Right cardiac atrium (tissue), 5 donors: ENCODE measurements at regions not wholly inside any gene's neighbourhood (a gene's known extent, or its start where the extent isn't known, plus 50 kb on each side); places are given as distances from the start of the nearest gene placed in this dataset.

Experiments
- ATAC-seq, 2 donors: fragments of 200-7000 bp; cut with Tn5 transposase; one replicate each; pipeline versions ENCODE4 v1.8.0 to v1.9.1; 2020; ENCODE audit warnings: moderate library complexity in 2 of 2, mild to moderate bottlenecking in 1 of 2
- DNase-seq, 3 donors: peaks; one replicate each; pipeline ENCODE4 v3.0.0-alpha.2; 2020
- H3K27ac ChIP-seq: one replicate; pipeline ENCODE4 v1.5.1; 2013; ENCODE audit warnings: mild to moderate bottlenecking, low read length, control low read depth, moderate library complexity
- H3K27me3 ChIP-seq: one replicate; pipeline ENCODE4 v1.6.1; 2013; ENCODE audit not compliant: control insufficient read depth, insufficient read depth
- H3K4me1 ChIP-seq: one replicate; pipeline ENCODE4 v1.6.1; 2013; ENCODE audit warnings: low read length; ENCODE audit not compliant: control insufficient read depth, insufficient read depth
- H3K4me3 ChIP-seq: one replicate; pipeline ENCODE4 v1.5.1; 2013; ENCODE audit warnings: low read length, control low read depth
- H3K9me3 ChIP-seq: one replicate; pipeline ENCODE4 v1.6.1; 2013; ENCODE audit warnings: low read length; ENCODE audit not compliant: control insufficient read depth
- WGBS: extraction: QIAGEN DNeasy Blood & Tissue Kit; methylation state at CpG from one replicate; pipeline ENCODE4 v1.1.7; 2013; 5-methylcytosine and 5-hydroxymethylcytosine counted together
- intact Hi-C, 4 donors: fragments of 100-400 bp; cut with DNase I; formaldehyde crosslinking; loops; one replicate each; pipeline versions ENCODE4 v1.11.0 to v1.14.0; 2022 to 2023
- donor health status: healthy with polysubstance abuse.
- donor health status: DM: no; HTN: yes; CAD: no.
- donor health status: DM: no; HTN: no; CAD: no.
- donor health status: DM: no; HTN: yes; CAD: no; lungs with severe emphysema.
- donor health status: DM: yes; HTN: yes; CAD: no.

DNA sequence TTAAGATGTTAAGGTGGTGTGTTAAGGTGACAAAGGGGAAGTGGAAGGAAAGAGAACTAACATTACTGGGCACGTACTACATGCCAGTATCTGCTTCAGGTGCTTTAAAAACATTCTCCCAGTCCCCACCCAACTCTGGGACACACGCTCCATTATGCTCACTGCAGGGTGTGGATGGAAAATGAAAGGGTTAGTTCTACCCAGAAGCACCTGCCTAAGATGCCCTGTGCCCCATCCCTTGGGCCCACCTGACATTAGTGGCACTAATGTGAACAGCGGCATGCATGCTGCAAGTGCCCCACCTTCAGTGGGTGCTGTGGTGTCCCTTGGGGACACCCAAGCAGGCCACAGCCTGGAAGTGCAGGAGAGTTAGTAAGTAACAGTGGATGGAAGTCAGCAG, 82.9 kb upstream of the CXADR start:
- Histone ChIP-seq H3K27me3 (no peaks in the 10 kb centered on the region), H3K4me3 (no peak overlapping the region), H3K4me1 (no peaks in the 10 kb centered on the region), H3K9me3 (no peaks in the 10 kb centered on the region), H3K27ac (no peak overlapping the region)
- ATAC-seq: no peak
- 88% methylated on average over 3 of the region's 3 CpGs for WGBS
- no peak for DNase-seq
- intact Hi-C loops: no loop called here

DNA sequence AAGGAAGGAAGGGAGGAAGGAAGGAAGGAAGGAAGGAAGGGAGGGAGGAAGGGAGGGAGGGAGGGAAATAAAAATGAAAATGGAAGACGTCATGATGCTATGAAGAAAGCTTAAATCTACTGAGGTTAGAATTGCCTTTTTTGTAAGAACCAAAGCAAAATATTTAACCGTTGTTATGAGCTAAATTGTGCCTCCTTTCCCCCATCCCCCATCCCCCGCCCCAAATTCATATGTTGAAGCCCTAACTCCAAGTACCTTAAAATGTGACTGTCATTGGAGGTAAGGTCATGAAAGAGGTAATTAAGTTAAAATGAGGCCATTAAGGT, 80.1 kb upstream of the CXADR start:
- WGBS: 93% methylated on average over 3 of the region's 3 CpGs
- H3K27ac ChIP-seq: no peak overlapping the region
- intact Hi-C loops: no loop called here

GRCh38 chr21:17433730-17434129, 79.1 kb upstream of the CXADR start:
- intact Hi-C loops: no loop called here
- no peaks in the 10 kb centered on the region for H3K27me3 ChIP-seq
- no peak for DNase-seq
- no peak overlapping the region for H3K27ac ChIP-seq
- H3K4me1 ChIP-seq: no peaks in the 10 kb centered on the region
- ATAC-seq: no peak
- H3K9me3 ChIP-seq: no peaks in the 10 kb centered on the region
- no peak overlapping the region for H3K4me3 ChIP-seq
- WGBS: 44% methylated on average over 2 of the region's 2 CpGs

More for the DNA sequence above, 80.1 kb upstream of the CXADR start:
- no peak overlapping the region for H3K4me3 ChIP-seq
- ATAC-seq: no peak
- H3K9me3 ChIP-seq: no peaks in the 10 kb centered on the region
- no peak for DNase-seq
- no peaks in the 10 kb centered on the region for H3K27me3 ChIP-seq
- H3K4me1 ChIP-seq: no peaks in the 10 kb centered on the region

GRCh38 chr21:17435565-17436543, 77.0 kb upstream of the CXADR start:
- ATAC-seq (no peak), DNase-seq (no peak)
- H3K4me3 ChIP-seq: no peak overlapping the region
- no peaks in the 10 kb centered on the region for H3K4me1 ChIP-seq
- H3K9me3 ChIP-seq: no peaks in the 10 kb centered on the region
- intact Hi-C loops: no loop called here
- 54% methylated on average over 7 of the region's 7 CpGs for WGBS
- H3K27ac ChIP-seq: no peak overlapping the region
- H3K27me3 ChIP-seq: no peaks in the 10 kb centered on the region

GRCh38 chr21:17436626-17437111, 76.2 kb upstream of the CXADR start:
- ATAC-seq (peak; percentile 86 to 91), DNase-seq (no peak)
- no peaks in the 10 kb centered on the region for H3K4me1 ChIP-seq
- no peak overlapping the region for H3K4me3 ChIP-seq
- WGBS: 52% methylated on average over 4 of the region's 4 CpGs
- no peaks in the 10 kb centered on the region for H3K27me3 ChIP-seq
- peak overlapping the region; percentile 43 for H3K27ac ChIP-seq
- H3K9me3 ChIP-seq: no peaks in the 10 kb centered on the region
- intact Hi-C loops: no loop called here

DNA sequence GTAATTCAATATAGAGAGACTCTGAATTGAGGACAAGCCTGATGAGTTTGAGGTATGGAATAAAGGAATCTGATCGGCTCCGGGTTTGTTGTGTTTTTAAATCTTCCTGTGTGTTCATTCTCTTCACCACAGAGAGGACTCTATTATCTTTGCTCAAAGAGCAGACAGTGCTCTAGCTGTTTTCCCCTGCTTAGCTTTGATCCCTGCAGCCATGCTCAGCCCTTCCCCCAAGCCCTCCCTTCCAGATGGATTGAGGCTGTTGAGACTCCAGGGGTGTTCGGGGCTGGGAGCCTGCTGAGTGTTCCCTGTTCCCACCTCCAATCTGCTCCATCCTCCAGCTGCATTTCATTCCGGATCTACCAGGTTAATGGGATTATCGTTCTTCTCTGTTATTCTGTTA, 74.2 kb upstream of the CXADR start:
- ATAC-seq: no peak
- 32% methylated on average over 5 of the region's 5 CpGs for WGBS
- intact Hi-C loops: no loop called here
- Histone ChIP-seq H3K27ac (no peak overlapping the region), H3K27me3 (no peaks in the 10 kb centered on the region), H3K4me1 (no peaks in the 10 kb centered on the region), H3K9me3 (no peaks in the 10 kb centered on the region), H3K4me3 (no peak overlapping the region)
- no peak for DNase-seq

- intact Hi-C loops: no loop called here
- Histone ChIP-seq H3K4me3 (no peak overlapping the region), H3K27me3 (no peaks in the 10 kb centered on the region), H3K9me3 (no peaks in the 10 kb centered on the region), H3K4me1 (no peaks in the 10 kb centered on the region), H3K27ac (no peak overlapping the region)
- no peak for ATAC-seq
- DNase-seq: no peak
- 52% methylated on average over 3 of the region's 3 CpGs for WGBS
Measured at GRCh38 chr21:17440969-17441368, 71.9 kb upstream of the CXADR start.

DNA sequence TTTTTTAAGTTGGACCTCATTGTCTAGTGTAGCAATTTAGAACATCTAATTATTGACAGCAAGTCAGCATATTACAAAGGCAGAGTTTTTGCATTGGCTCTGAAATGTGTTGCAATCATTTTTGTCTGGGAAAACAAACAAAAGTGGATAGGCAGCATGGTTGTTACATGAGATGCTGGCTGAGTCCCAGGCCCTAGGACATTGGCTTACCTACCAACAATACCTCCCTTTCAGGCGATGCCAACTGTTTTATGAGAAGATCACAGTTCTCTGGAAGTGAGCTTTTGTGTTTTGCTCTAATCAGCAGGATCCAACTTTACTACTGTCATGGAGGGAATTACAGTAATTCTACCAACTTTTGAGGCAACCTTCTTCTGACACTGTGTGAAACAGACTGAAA, 71.5 kb upstream of the CXADR start:
- Histone ChIP-seq H3K27me3 (no peaks in the 10 kb centered on the region), H3K4me3 (no peak overlapping the region), H3K4me1 (no peaks in the 10 kb centered on the region), H3K9me3 (no peaks in the 10 kb centered on the region), H3K27ac (no peak overlapping the region)
- ATAC-seq (peak in 1 of 2 donors; percentile 21), DNase-seq (peak in 1 of 3 donors; percentile 72)
- intact Hi-C loops: no loop called here
- 95% methylated on average over 1 of the region's 1 CpG for WGBS

DNA sequence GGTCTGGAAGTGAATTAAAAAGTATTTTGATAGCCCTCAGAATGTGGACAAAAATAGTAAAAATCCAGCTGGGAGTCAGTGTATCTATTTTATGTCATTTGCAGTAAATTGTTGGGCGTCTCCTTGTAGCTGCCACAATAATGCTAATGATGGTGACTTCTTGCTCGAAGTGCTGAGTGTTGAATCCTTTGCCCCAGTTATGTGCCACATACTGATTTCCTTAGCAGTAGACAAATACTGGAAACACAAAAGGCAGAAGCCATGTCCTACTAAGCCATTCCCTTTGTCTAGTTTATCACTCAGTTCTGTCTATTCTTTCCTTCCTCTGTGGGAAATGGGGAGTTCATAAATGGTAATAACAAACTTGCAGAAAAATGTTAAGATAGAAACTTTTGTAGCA, 70.7 kb upstream of the CXADR start:
- DNase-seq: no peak
- intact Hi-C loops: no loop called here

DNA sequence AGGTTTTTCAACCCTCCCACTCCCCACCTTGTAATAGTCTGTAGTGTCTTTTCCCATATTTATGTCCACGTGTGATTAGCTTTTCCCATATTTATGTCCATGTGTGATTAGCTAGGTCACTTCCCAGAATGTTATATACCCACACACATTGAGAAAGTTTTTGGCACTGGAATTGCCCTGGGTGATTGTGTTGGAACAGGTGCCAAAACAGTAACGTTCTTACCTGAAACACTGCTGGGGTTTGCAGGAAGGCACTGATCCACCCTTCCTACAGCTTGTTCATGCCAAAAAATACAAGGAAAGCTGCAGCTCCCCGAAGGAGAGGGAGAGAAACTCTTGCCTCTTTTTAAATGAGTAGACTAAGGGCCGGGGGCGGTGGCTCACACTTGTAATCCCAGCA, 68.0 kb upstream of the CXADR start:
- no peak for DNase-seq
- ATAC-seq: no peak
- no peaks in the 10 kb centered on the region for H3K27me3 ChIP-seq
- WGBS: 78% methylated on average over 5 of the region's 5 CpGs
- no peak overlapping the region for H3K4me3 ChIP-seq
- intact Hi-C loops: no loop called here
- no peak overlapping the region for H3K27ac ChIP-seq
- H3K4me1 ChIP-seq: no peaks in the 10 kb centered on the region
- H3K9me3 ChIP-seq: no peaks in the 10 kb centered on the region

More for the DNA sequence above, 70.7 kb upstream of the CXADR start:
- H3K27ac ChIP-seq: no peak overlapping the region
- 68% methylated on average over 2 of the region's 2 CpGs for WGBS
- H3K4me3 ChIP-seq: no peak overlapping the region
- no peaks in the 10 kb centered on the region for H3K4me1 ChIP-seq
- no peak for ATAC-seq
- H3K9me3 ChIP-seq: no peaks in the 10 kb centered on the region
- H3K27me3 ChIP-seq: no peaks in the 10 kb centered on the region

- 86% methylated on average over 3 of the region's 3 CpGs for WGBS
- H3K4me3 ChIP-seq: no peak overlapping the region
- ATAC-seq: no peak
- no peaks in the 10 kb centered on the region for H3K9me3 ChIP-seq
- DNase-seq: no peak
- peaks cover 3% of the 10 kb centered on the region for H3K4me1 ChIP-seq
- intact Hi-C loops: no loop called here
- no peak overlapping the region for H3K27ac ChIP-seq
- H3K27me3 ChIP-seq: no peaks in the 10 kb centered on the region
Measured at GRCh38 chr21:17446737-17447136, 66.1 kb upstream of the CXADR start.
